Eye (tissue), 1 donor: ENCODE measurements at regions not wholly inside any gene's neighbourhood (a gene's known extent, or its start where the extent isn't known, plus 50 kb on each side); places are given as distances from the start of the nearest gene placed in this dataset.
"Not testable (repeated sequence)": the region's sequence is repeated elsewhere in the genome, so short reads cannot be mapped to it uniquely, and the experiment has no call there.

Experiments
- DNase-seq: peaks from one replicate; pipeline ENCODE4 v3.0.0-alpha.2; 2015

GRCh38 chr5:100011160-100011559, 524.0 kb upstream of the FAM174A start:
- DNase-seq: not testable (repeated sequence)

GRCh38 chr5:100004969-100005368, 530.2 kb upstream of the FAM174A start:
- no peak for DNase-seq

GRCh38 chr5:99998319-99998718, 536.9 kb upstream of the FAM174A start:
- DNase-seq: no peak

GRCh38 chr5:99995407-99995806, 539.8 kb upstream of the FAM174A start:
- no peak for DNase-seq

GRCh38 chr5:99973779-99974178, 561.4 kb upstream of the FAM174A start:
- DNase-seq: peak; percentile 16

GRCh38 chr5:99955962-99956361, 579.2 kb upstream of the FAM174A start:
- no peak for DNase-seq

- no peak for DNase-seq
These were observed 580.2 kb upstream of the FAM174A start for GRCh38 chr5:99955006-99955405.

- DNase-seq: no peak
These were observed 585.1 kb upstream of the FAM174A start for GRCh38 chr5:99949969-99950524.

- DNase-seq: no peak
These were observed 585.8 kb upstream of the FAM174A start for GRCh38 chr5:99949361-99949760.

GRCh38 chr5:99948850-99949249, 586.3 kb upstream of the FAM174A start:
- no peak for DNase-seq

- DNase-seq: no peak
These were observed 589.4 kb upstream of the FAM174A start for GRCh38 chr5:99945478-99946442.

- DNase-seq: no peak
These were observed 594.6 kb upstream of the FAM174A start for GRCh38 chr5:99940540-99940939.

- DNase-seq: no peak
These were observed 598.3 kb upstream of the FAM174A start for GRCh38 chr5:99936911-99937310.

GRCh38 chr5:99929806-99930135, 605.4 kb upstream of the FAM174A start:
- DNase-seq: no peak

GRCh38 chr5:99929067-99929805, 605.9 kb upstream of the FAM174A start:
- DNase-seq: no peak

GRCh38 chr5:99928490-99928889, 606.7 kb upstream of the FAM174A start:
- DNase-seq: no peak

GRCh38 chr5:99926463-99926862, 608.7 kb upstream of the FAM174A start:
- no peak for DNase-seq

GRCh38 chr5:99922386-99922785, 612.8 kb upstream of the FAM174A start:
- no peak for DNase-seq

- no peak for DNase-seq
These were observed 623.2 kb upstream of the FAM174A start for GRCh38 chr5:99911971-99912370.

GRCh38 chr5:99906776-99907175, 628.4 kb upstream of the FAM174A start:
- no peak for DNase-seq

GRCh38 chr5:99901972-99902371, 633.2 kb upstream of the FAM174A start:
- no peak for DNase-seq

- DNase-seq: peak; percentile 1
These were observed 634.8 kb upstream of the FAM174A start for GRCh38 chr5:99900302-99900852.

GRCh38 chr5:99879791-99880511, 655.2 kb upstream of the FAM174A start:
- peak; percentile 31 for DNase-seq
